Medulla oblongata (tissue), 1 donor: ENCODE measurements at regions not wholly inside any gene's neighbourhood (a gene's known extent, or its start where the extent isn't known, plus 50 kb on each side); places are given as distances from the start of the nearest gene placed in this dataset.
"Not testable (repeated sequence)": the region's sequence is repeated elsewhere in the genome, so short reads cannot be mapped to it uniquely, and the experiment has no call there.

Experiments used
- DNase-seq: peaks from one replicate; pipeline ENCODE4 v3.0.0-alpha.2; 2015; ENCODE audit errors: extremely low spot score

DNA sequence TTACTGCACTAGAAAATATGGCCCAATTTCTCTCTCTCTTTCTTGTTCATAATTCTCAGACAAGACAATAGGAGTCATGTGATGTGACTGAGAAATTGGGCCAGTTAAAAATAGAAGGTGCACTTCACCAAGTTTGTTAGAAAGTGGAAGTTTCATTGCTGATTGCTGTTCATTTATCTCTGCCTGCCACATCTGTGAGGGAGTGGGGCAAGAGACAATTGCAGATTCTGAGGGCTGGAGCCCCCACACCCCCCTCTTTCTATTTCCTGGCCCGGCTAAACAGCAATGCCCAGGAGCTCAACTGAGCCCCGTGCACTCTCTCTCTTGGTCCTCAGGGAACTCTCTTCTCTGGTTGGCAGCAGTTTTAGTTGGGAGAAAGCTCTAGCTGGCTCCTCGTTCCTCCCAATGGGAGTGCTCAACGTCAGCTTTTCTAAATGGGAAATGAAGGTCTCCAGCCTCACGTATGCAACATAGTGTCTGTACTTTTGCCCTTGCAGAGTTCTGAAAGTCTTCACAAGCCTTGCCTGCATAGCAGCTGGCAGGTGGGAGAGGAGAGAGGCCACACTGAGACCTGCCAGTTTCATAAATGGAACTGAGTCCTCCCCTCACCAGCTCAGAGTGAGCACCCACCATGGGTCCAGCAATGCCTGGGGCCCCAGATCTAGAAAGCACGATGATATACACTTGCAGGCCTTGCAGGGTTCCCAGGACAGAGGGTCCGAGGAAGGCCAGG, 115.7 kb downstream of the MYCN start:
- DNase-seq: no peak

DNA sequence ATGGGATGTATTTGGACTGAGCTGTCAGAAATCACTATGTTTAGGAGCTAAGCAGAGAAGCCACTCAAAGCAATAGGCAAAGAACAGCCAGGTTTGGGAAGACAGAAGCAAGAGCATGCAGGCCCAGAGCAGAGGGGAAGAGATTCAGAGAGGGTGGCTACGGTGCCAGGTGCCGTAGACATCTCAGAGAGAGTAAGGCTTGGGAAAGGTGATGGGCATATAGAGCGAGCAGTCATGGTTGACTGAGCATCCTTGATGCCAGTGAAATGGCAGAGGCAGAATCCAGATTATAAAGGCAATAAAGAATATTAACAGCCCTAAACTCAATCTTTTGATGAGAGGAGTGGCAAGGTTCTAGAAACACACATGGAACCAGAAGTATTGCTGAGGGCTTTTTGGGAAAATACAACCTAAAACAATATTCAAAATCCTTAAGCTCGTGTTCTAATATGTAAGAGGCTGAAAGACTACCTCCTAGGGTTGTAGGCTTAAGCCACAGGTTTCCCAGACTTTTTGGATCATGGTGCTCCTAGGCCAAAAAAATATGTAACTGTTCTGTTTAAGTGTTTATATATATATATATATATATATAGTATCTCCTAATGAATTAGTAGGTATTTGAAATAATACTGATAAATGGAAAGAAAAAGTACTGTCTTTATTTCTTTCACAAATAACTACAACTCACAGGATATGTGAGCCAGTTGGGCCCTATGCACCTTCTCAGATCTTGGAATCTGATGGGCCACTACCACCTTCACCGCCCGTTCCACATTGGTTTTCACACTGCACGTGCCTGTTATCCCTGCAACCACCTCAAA, 113.3 kb downstream of the MYCN start:
- DNase-seq: no peak

GRCh38 chr2:16052571-16053052, 112.3 kb downstream of the MYCN start:
- not testable (repeated sequence) for DNase-seq

DNA sequence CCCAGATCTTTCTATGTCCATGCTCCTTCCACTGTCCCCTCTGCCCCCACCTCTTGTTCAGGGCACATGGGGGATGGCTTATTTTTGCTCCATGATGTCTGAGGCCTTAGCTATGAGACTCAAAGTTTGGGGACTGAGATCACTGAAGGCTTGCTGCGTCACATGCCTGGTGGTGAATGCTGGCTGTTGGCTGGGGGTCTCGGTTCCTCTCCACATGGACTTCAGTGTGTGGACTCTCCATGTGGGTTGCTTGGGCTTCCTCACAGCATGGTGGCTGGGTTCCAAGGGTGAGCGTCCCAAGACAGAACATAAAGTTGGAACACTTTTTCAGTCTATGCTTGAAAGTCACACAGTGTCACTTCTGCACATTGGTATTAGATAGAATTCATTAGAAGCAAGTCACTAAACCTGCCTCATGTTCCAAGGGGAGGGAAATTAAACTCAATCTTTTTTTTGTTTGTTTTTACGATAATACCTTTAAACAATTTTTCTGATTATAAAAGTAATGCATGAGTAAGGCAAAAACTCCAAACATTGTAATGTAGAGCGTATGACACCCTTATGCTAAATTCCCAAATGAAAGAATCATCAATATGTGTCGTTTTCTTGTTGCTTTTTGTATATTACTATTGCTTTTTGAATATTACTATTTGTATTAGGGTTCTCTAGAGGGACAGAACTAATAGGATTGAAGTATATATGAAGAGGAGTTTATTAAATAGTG, 111.7 kb downstream of the MYCN start:
- DNase-seq: no peak

- peak; percentile 60 for DNase-seq
Observed at GRCh38 chr2:16050908-16051489, 110.6 kb downstream of the MYCN start.

DNA sequence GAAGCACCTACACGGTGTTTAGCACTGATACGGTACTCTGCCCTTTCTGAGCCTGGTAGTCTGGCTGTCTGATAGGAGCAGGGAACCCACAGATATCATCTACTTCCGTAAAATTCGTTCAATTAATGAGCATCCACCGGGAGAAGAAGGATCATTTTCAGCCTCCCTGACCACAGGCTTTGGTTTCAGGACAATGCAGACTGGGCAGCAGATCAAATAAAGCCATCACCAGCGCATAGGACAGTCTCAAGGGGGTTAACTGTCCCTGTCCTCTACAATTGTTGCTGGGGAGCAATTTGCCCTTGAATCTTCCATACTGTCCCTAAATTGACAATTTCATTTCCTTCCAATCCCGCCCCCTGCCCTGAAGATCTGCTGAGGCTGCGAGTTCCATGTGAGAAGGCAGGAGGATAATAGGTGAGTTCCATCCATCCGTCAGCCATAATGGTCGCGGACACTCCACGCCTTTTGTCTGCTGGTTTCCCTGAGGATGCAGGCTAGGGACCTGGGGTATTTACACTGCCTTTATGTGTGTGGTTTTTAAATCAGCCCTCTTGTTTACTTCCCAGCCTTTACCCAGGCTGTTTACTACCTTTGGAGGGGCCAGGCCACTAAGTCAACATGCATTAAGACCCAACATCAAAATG, 110.0 kb downstream of the MYCN start:
- no peak for DNase-seq

GRCh38 chr2:16049406-16049805, 109.1 kb downstream of the MYCN start:
- no peak for DNase-seq

GRCh38 chr2:16048466-16048865, 108.1 kb downstream of the MYCN start:
- DNase-seq: no peak

DNA sequence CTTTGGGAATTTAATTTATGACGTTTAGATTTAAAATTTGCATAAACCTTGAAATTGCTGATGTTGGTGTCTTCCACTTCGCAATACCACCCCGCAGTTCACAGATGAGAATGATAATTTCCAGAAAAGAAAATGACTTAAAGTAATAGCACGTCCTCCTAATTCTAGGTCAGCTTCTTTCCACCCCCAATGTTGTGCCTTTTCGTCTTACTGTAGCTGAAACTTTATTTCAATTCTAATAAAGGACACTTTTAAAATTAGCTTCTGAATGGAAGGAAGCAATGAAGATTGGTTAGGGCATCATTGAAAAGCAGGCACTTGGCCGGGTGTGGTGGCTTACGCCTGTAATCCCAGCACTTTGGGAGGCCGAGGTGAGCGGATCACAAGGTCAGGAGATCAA, 107.4 kb downstream of the MYCN start:
- DNase-seq: no peak

DNA sequence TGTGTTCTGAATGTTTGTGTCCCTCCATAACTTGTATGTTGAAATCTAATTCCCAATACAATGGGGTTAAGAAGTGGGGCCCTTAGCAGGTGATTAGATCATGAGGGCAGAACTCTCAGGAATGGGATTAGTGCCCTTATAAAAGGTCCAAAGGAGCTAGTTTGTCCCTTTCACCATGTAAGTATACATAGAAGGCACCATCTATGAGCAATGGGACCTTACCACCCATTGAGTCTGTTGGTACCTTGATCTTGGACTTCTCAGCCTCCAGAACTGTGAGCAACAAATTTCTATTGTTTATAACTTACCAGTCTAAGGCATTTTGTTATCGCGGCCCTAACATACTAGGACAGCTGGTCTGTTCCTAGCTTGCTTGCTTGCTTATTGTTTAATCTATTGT, 106.3 kb downstream of the MYCN start:
- DNase-seq: no peak

- no peak for DNase-seq
Observed at GRCh38 chr2:16045653-16046352, 105.5 kb downstream of the MYCN start.

DNA sequence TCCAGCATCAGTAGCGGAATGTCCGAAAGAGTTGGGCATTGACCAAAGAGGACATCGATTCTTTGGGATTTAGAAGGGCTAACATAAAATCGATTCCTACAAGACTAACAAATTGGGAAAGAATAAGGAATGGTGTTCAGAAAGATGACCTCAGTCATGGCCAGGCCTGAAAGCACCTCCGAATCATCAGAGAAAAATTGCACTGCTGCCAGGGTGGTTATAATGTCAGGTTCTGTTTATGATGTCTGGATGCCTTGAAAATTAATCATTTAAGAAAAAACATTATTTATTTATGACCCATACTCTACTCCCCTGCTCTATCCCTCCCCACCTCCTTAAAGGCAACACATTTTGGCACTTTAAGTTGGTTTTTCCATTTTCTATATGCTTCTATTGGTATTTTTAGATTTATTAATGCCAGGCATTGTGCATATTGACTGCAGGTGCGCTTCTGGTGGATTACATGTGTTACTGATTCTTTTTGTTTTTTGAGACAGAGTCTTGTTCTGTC, 104.7 kb downstream of the MYCN start:
- DNase-seq: no peak

- no peak for DNase-seq
Observed at GRCh38 chr2:16043627-16044026, 103.3 kb downstream of the MYCN start.

DNA sequence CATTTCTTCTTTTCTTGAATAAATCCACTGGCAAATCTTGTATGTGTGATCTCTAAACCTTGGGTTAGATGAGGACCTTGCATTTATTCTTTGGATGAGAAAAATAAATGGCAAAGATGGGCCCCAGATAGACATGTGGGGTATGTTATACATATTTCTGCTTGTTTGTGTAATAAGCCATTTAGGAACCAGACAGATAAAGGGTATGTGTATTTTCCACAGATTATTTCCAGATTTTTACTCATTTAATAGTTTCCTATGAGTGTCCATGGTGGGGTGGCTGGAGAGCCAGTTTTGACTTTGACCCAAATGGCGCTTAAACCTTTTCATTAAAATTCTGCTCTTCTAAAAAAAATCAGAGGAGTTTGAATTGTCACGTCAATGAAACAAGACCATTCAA, 102.8 kb downstream of the MYCN start:
- DNase-seq: no peak

GRCh38 chr2:16042201-16042700, 101.9 kb downstream of the MYCN start:
- DNase-seq: no peak

- no peak for DNase-seq
Observed at GRCh38 chr2:16040271-16041010, 100.1 kb downstream of the MYCN start.

GRCh38 chr2:16039823-16040222, 99.5 kb downstream of the MYCN start:
- no peak for DNase-seq

DNA sequence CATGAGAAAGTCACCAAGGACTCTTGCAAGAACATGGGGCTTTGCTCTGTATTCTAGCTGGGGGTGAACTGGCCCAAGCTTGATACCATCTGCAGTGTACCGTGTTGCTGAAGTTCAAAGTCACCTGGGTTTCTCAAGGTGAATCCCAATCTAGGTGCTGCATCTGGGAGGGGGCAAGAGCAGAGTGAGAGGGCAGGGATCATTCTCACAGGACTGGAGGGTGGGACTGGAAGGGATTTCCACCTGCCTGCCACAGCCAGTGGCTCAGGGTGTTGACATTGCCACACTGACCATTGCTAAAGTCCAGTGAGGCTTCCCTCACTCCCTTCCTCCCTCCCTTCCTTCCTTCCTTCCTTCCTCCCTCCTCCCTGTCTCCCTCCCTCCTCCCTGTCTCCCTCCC, 98.7 kb downstream of the MYCN start:
- DNase-seq: no peak

GRCh38 chr2:16038621-16039020, 98.3 kb downstream of the MYCN start:
- no peak for DNase-seq
